HepG2 (cell line): ENCODE measurements at regions not wholly inside any gene's neighbourhood (a gene's known extent, or its start where the extent isn't known, plus 50 kb on each side); places are given as distances from the start of the nearest gene placed in this dataset.

Source experiments
- ATAC-seq: fragments of 200-7000 bp; cut with Tn5 transposase; 3 replicates; pipeline ENCODE4 v1.9.1; 2020; ENCODE audit warnings: mild to moderate bottlenecking, moderate library complexity
- BruUV-seq: library from RNA; stranded (reverse); fragments of 400-500 nt; replicated peaks from 2 replicates; lab custom pipeline; 2021; lab: Mats Ljungman, UMichigan
- CTCF ChIA-PET: fragments of 300-600 bp; formaldehyde crosslinking; extraction: SDS; loops from one replicate; lab custom pipeline; 2021; ENCODE audit warnings: low total read pairs, inconsistent platforms, low intra/inter-chr PET ratio; lab: Yijun Ruan, JAX
- POLR2A ChIA-PET: fragments of 350-600 bp; sonication (Branson Sonifier 250); formaldehyde crosslinking; loops from one replicate; lab custom pipeline; 2020; ENCODE audit warnings: antibody characterized with exemption, inconsistent platforms; lab: Yijun Ruan, JAX
- DNase-seq: peaks from one replicate; pipeline ENCODE4 v3.0.0-alpha.2; 2015; ENCODE audit warnings: low spot score
- FAIRE-seq: peaks from 3 replicates; lab custom pipeline; 2011; peaks lifted over from hg19 to GRCh38; lab: Jason Lieb, UNC
- H2AFZ ChIP-seq: one replicate; pipeline ENCODE4 v1.6.1; 2011; ENCODE audit warnings: low read length, inconsistent platforms
- H3K27ac ChIP-seq: fragments of 300-600 bp; 3 replicates; pipeline ENCODE4 v1.8.0; 2011; ENCODE audit warnings: mixed run types, mild to moderate bottlenecking, mixed read lengths, low read length, inconsistent platforms; ENCODE audit not compliant: insufficient read depth; ENCODE audit errors: extremely low read length
- H3K27me3 ChIP-seq, 2 experiments: fragments of 200-600 bp in 1 of 2; 2 replicates in 1 of 2; 3 replicates in 1 of 2; pipeline versions ENCODE4 v1.6.0 to v1.8.0; 2011; ENCODE audit warnings: low read length in 2 of 2, mild to moderate bottlenecking in 2 of 2, moderate library complexity in 2 of 2, inconsistent platforms in 1 of 2; ENCODE audit not compliant: insufficient read depth in 2 of 2, control insufficient read depth in 1 of 2
- H3K36me3 ChIP-seq, 2 experiments: fragments of 200-600 bp in 1 of 2; replicated peaks in 1 of 2; 2 replicates in 1 of 2; 3 replicates in 1 of 2; pipeline versions ENCODE4 v1.5.1 to v1.8.0; 2011; ENCODE audit warnings: low read length in 2 of 2, inconsistent platforms in 1 of 2; ENCODE audit not compliant: insufficient read depth in 2 of 2, control insufficient read depth in 1 of 2
- H3K4me1 ChIP-seq: 2 replicates; pipeline ENCODE4 v1.5.1; 2012; ENCODE audit warnings: low read length, inconsistent platforms; ENCODE audit not compliant: insufficient read depth
- H3K4me2 ChIP-seq: 2 replicates; pipeline ENCODE4 v1.6.0; 2011; ENCODE audit warnings: low read depth, low read length, inconsistent platforms
- H3K4me3 ChIP-seq, 3 experiments: fragments of 200-600 bp in 1 of 3; sonication (generic), shearing (Covaris generic) in 1 of 3; replicated peaks in 1 of 3; 2 replicates each; pipeline ENCODE4 v1.5.1; 2011 to 2016; ENCODE audit warnings: low read length in 3 of 3, inconsistent platforms in 2 of 3, low read depth in 2 of 3, mild to moderate bottlenecking in 2 of 3, control low read depth in 1 of 3, mixed read lengths in 1 of 3; ENCODE audit not compliant: insufficient read depth in 1 of 3
- H3K79me2 ChIP-seq: one replicate; pipeline ENCODE4 v1.6.1; 2011; ENCODE audit warnings: low read length, inconsistent platforms; ENCODE audit not compliant: insufficient read depth
- H3K9ac ChIP-seq: 2 replicates; pipeline ENCODE4 v1.6.0; 2011; ENCODE audit warnings: mild to moderate bottlenecking, low read depth, low read length, inconsistent platforms; ENCODE audit not compliant: insufficient read depth
- H3K9me3 ChIP-seq: 2 replicates; pipeline ENCODE4 v1.5.1; 2012; ENCODE audit warnings: mild to moderate bottlenecking, low read length
- H4K20me1 ChIP-seq: 2 replicates; pipeline ENCODE4 v1.6.0; 2011; ENCODE audit warnings: inconsistent platforms, mild to moderate bottlenecking, low read length, moderate library complexity; ENCODE audit not compliant: insufficient read depth
- CCDC6 ChIP-seq: sonication (generic); formaldehyde crosslinking; IDR thresholded peaks from 2 replicates; pipeline ENCODE4 v1.8.1; 2022; ENCODE audit warnings: mild to moderate bottlenecking, missing genetic modification reagents, moderate library complexity
- GMEB2 ChIP-seq: IDR thresholded peaks from 2 replicates; pipeline ENCODE4 v1.6.1; 2016; ENCODE audit warnings: missing biosample characterization, missing genetic modification reagents, low read depth
- MXD3 ChIP-seq: IDR thresholded peaks from 2 replicates; pipeline ENCODE4 v1.6.1; 2016; ENCODE audit warnings: mild to moderate bottlenecking, missing biosample characterization, missing genetic modification reagents
- NFKBIZ ChIP-seq: IDR thresholded peaks from 2 replicates; pipeline ENCODE4 v1.6.1; 2018; ENCODE audit warnings: missing genetic modification reagents, missing compliant biosample characterization
- REL ChIP-seq: sonication (generic); formaldehyde crosslinking; conservative IDR thresholded peaks from 2 replicates; pipeline ENCODE4 v1.8.0; 2022; ENCODE audit warnings: mild to moderate bottlenecking, missing genetic modification reagents, moderate library complexity
- RFX5 ChIP-seq: IDR thresholded peaks from 2 replicates; pipeline ENCODE4 v1.6.1; 2011; ENCODE audit warnings: low read depth, low read length, improper control_type of control experiment
- RNF2 ChIP-seq: fragments of 450-650 bp; conservative IDR thresholded peaks from 2 replicates; pipeline ENCODE4 v1.6.1; 2016; ENCODE audit warnings: low read depth
- SAFB2 ChIP-seq: sonication (generic); formaldehyde crosslinking; IDR thresholded peaks from 2 replicates; pipeline ENCODE4 v1.5.1; 2020; ENCODE audit warnings: missing genetic modification reagents, low read depth, mild to moderate bottlenecking, borderline replicate concordance
- SYNCRIP ChIP-seq: fragments of 200-400 bp; formaldehyde crosslinking; IDR thresholded peaks from 2 replicates; pipeline ENCODE4 v1.6.1; 2018; ENCODE audit warnings: mild to moderate bottlenecking, low read depth, low read length; ENCODE audit not compliant: insufficient read depth
- TAF1 ChIP-seq: sonication (generic); formaldehyde crosslinking; IDR thresholded peaks from 2 replicates; pipeline ENCODE4 v1.4.0; 2020; ENCODE audit warnings: missing genetic modification reagents
- WIZ ChIP-seq: sonication (generic); formaldehyde crosslinking; IDR thresholded peaks from 2 replicates; pipeline ENCODE4 v1.5.1; 2020; ENCODE audit warnings: mild to moderate bottlenecking, missing genetic modification reagents
- ZBTB1 ChIP-seq: sonication (generic); formaldehyde crosslinking; IDR thresholded peaks from 2 replicates; pipeline ENCODE4 v1.4.0; 2020; ENCODE audit warnings: missing genetic modification reagents, borderline replicate concordance
- ZBTB2 ChIP-seq: sonication (generic); formaldehyde crosslinking; IDR thresholded peaks from 2 replicates; pipeline ENCODE4 v1.8.0; 2022; ENCODE audit warnings: low read depth, missing genetic modification reagents
- ZNF430 ChIP-seq: sonication (generic); formaldehyde crosslinking; IDR thresholded peaks from 2 replicates; pipeline ENCODE4 v1.9.0; 2021; ENCODE audit warnings: mild to moderate bottlenecking, missing genetic modification reagents
- ZNF576 ChIP-seq: sonication (generic); formaldehyde crosslinking; IDR thresholded peaks from 2 replicates; pipeline ENCODE4 v1.4.0; 2020; ENCODE audit warnings: mild to moderate bottlenecking, missing genetic modification reagents
- ZNF749 ChIP-seq: sonication (generic); formaldehyde crosslinking; IDR thresholded peaks from 2 replicates; pipeline ENCODE4 v1.8.0; 2022; ENCODE audit warnings: mild to moderate bottlenecking, missing genetic modification reagents, moderate library complexity, borderline replicate concordance
- ZNF784 ChIP-seq: sonication (generic); formaldehyde crosslinking; IDR thresholded peaks from 2 replicates; pipeline ENCODE4 v1.5.1; 2020; ENCODE audit warnings: missing genetic modification reagents, mild to moderate bottlenecking, borderline replicate concordance
- in situ Hi-C: cut with HindIII; loops from 2 replicates; pipeline ENCODE4 v1.10.0; 2017; ENCODE audit warnings: low pct_unique_long_range_greater_than_20kb; ENCODE audit not compliant: extremely low pct_ligation_motif_present
- intact Hi-C: fragments of 100-400 bp; cut with micrococcal nuclease; formaldehyde crosslinking; loops from one replicate; pipeline ENCODE4 v1.10.0; 2022; ENCODE audit not compliant: unreplicated experiment

GRCh38 chr14:53646925-53647324 is 309.7 kb downstream of the BMP4 start:
- in situ Hi-C loops (no loop called here), intact Hi-C loops (no loop called here)
- TF ChIP-seq CCDC6 (CRISPR knock-in tag) (no peak), ZNF430 (CRISPR knock-in tag) (no peak), ZNF576 (CRISPR knock-in tag) (no peak), SYNCRIP (no peak), MXD3 (CRISPR knock-in tag) (no peak), RNF2 (no peak), RFX5 (no peak), SAFB2 (CRISPR knock-in tag) (no peak), REL (CRISPR knock-in tag) (no peak), ZBTB1 (no peak), GMEB2 (no peak), TAF1 (CRISPR knock-in tag) (no peak), ZBTB2 (CRISPR knock-in tag) (no peak), NFKBIZ (CRISPR knock-in tag) (no peak), WIZ (CRISPR knock-in tag) (no peak), ZNF784 (CRISPR knock-in tag) (no peak), ZNF749 (CRISPR knock-in tag) (no peak)
- ChIA-PET CTCF (no interaction called here), POLR2A (no interaction called here)
- no peak for FAIRE-seq
- H3K4me1 ChIP-seq = no peaks in the 10 kb centered on the region
- no peaks in the 10 kb centered on the region for H4K20me1 ChIP-seq
- no peak overlapping the region for H3K4me3 ChIP-seq
- H3K4me2 ChIP-seq = no peak overlapping the region
- BruUV-seq = no TSS peak
- peak overlapping the region; percentile 8 for H2AFZ ChIP-seq
- no peak for DNase-seq
- no peak for ATAC-seq
- H3K9me3 ChIP-seq = no peaks in the 10 kb centered on the region
- no peak overlapping the region for H3K27ac ChIP-seq
- no peaks in the 10 kb centered on the region for H3K27me3 ChIP-seq
- H3K36me3 ChIP-seq = no peaks in the 10 kb centered on the region
- H3K9ac ChIP-seq = no peak overlapping the region
- H3K79me2 ChIP-seq = no peaks in the 10 kb centered on the region
